ENCODE measurements at regions not wholly inside any gene's neighbourhood (a gene's known extent, or its start where the extent isn't known, plus 50 kb on each side); places are given as distances from the start of the nearest gene placed in this dataset.

GRCh38 chr1:190906206-190906725 is 428.6 kb upstream of the BRINP3 start:
- no peak for TF ChIP-seq POLR2AphosphoS5 (IDR thresholded peaks at IDR 0.05)
- TF ChIP-seq CTCF (IDR thresholded peaks at IDR 0.05) = no peak
- TF ChIP-seq POLR2A (IDR thresholded peaks at IDR 0.05) = no peak

All from suprapubic skin (tissue), 4 donors.